CD4-positive, alpha-beta T cell treated with Interleukin-21 for 1 hour (primary cell): ENCODE measurements at regions not wholly inside any gene's neighbourhood (a gene's known extent, or its start where the extent isn't known, plus 50 kb on each side); places are given as distances from the start of the nearest gene placed in this dataset.

ENCODE experiments used
- DNase-seq: peaks from one replicate; pipeline ENCODE4 v3.0.0-alpha.2; 2020

- DNase-seq, result no peak
Measured at GRCh38 chr14:89625731-89626232, 208.7 kb upstream of the FOXN3 start.

- no peak for DNase-seq
Measured at GRCh38 chr14:89625244-89625713, 208.2 kb upstream of the FOXN3 start.

DNA sequence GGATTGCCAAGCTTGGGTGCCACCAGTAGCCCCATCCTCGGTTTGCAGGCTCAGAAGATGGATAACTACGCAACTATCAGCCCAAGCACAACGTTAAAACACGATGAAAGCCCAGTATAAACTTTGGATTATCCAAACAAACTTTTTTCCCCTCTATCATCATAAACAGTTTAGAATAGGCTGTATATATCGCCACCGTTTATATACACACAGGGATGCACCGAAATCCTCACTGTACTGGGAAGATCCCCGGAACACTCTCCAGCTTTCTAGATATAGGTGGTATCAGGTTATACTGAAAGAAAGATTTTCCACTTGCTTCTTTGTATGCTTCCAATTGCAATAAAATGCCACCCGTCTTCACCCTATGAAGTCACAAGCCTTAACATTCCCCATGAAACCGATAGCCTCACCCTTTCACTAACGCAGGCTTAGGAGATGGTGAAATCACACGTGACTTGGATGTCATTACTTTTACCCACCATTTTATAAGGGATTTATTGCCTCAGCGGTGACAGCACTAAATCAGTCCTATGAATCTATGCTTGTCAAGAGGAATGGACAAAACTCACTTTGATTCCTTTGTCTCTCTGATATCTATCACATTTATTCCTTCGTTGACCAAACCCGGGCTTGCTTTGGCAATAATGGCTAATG is 207.6 kb upstream of the FOXN3 start:
- no peak for DNase-seq

GRCh38 chr14:89621791-89622638 is 205.0 kb upstream of the FOXN3 start:
- no peak for DNase-seq

DNA sequence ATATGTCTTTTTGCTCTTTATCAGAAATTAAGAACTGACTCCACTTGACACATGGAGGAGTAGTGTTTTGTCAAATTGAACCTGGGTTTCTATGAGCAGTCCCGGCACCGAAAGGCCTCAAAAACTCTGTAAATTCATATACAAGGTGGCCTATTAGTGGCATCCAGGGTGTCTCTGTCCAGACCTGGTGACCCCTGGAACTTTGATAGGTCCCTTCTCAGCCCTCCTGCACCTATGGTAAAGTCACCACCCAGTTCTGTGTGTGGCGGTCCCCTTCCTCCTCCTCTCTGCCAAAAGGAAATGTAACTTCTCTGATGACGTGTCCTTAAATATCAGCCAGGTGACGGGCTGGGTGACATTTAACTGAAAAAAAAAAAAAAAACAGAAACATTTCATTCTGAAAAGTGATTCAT is 204.0 kb upstream of the FOXN3 start:
- peak; percentile 80 for DNase-seq

GRCh38 chr14:89620436-89620835 is 203.4 kb upstream of the FOXN3 start:
- DNase-seq, result peak; percentile 37

DNA sequence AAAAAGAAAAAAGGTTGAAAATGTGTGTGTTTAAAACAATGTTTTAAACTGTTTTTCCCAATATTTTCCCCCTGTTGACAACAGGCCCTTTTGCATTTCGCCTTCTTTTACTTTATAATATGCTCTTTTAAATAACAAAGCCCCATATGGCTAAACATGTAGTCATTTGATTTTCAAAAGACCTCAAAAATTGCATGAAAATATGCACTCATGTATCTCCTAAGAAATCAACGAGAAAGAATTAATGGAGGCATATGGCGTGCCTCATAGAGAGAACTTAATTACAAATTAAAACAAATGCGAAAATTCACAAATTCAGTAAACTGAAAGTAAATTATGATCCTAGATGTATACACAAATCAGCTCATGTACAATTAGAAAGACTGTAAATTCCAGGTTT is 202.6 kb upstream of the FOXN3 start:
- no peak for DNase-seq

DNA sequence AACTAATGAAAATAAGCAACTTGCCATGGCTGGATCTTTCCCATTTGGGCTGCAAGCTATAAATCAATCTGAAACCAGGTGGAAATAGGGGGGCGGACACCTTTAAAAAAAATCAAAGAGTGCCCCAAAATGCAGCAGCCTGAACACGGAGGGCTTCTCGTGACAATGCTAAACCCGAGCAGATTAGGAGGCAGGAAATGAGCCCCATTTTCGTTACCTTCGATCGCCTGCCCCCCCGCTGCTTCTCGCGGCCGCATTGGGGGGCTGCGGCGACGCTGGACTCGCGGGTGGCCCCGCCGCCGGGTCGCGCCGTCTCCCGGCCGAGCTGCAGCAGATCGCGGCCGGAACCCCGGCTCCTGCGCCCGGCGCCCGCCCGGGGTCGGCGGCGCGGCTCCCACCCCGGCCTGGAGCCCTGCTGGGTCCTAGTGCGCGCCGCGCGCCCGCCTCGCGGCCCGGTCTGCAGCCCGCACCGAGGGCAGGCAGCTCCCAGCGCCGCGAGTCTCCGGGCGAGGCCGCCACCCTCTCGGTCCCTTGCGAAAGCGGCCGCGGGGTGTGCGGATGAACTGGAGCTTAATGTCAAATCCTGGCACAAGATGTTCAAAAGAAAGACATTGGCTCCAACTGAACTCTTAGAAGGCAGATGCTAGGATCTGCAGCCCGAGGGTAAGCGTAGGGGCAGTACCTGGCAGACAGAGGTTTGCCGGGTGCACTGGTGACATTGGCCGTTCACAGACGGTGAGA is 201.9 kb upstream of the FOXN3 start:
- peak; percentile 75 for DNase-seq

DNA sequence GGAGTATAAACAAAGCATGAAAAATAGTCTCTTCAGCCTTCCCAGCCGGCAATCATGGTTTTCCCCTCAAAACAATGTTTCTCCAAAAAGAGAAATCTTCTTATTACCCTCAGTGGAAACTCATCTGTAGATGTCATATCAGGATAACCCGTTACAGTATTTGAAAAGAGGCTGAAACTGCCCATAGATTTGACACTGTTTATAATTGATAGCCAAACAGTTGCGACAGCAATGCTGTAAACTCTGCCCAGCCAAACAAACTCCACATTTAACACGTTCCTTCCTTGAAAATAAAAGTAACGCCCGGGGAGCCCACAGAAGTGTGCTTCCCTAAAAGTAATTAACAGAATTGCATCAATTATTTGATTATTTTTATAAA is 201.3 kb upstream of the FOXN3 start:
- DNase-seq, result peak; percentile 52

DNA sequence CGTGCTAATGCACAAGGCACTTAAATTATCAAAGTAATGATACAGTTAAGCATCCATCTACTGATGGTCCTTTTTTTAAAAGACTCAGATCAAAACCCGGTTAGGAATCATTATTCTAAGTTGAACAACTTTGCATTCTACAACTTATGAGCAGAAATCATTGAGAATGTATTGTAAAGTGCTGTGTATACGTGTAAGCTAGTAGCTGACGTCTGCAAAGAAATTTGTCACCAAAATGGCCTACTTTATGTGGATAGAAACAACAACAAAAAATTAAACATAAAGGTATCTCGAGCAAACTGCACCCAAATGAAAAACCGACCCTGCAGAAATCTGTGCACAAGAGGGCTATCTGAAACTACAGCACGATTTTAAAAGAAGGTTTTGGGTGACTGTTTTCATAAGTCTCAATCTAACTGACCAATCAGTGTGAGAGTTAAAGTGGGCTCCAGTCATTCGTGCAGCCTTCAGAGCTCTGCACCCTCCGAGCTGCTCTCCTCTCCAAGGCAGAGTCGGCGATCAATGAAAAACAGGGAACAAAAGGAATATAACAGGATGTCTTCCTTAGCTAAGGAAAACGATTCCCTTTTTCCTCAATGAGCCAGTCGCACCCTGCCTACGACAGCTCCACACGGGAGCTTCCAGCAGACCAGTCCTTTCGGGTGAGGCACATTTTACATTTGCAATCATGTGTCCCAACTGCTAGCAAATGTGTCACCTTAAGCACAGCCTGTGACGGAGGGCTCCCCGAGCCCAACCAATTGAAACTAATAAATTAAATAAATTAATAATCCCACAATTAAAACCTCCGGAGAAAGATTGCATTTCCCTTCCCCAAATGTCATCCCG is 200.7 kb upstream of the FOXN3 start:
- peak; percentile 56 for DNase-seq

DNA sequence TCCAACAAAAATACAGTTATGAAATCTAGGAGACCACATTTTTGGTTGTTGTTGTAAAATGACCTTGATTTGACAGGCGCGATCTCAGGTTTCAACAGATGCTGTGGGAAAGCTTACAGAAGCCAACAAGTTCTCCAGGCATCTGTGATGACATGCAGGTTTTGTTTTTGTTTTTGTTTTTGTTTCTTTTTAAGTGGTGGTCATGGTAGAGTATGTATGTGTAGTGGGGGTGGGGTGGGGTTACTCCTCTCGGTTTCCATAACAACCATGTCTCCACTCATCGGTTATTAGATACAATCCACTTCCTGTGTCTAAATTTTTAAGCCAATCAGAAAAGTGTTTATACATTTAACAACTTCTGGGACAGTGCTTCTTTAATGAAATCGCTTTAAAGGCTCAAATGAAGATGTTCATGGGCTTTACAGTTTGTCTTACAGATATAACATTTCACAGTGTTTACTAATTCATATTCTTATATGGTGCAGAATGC is 199.9 kb upstream of the FOXN3 start:
- DNase-seq, result peak; percentile 89

GRCh38 chr14:89616425-89616824 is 199.4 kb upstream of the FOXN3 start:
- no peak for DNase-seq

- DNase-seq, result no peak
Measured at GRCh38 chr14:89615421-89615820, 198.4 kb upstream of the FOXN3 start.

- DNase-seq, result no peak
Measured at GRCh38 chr14:89614009-89614691, 197.1 kb upstream of the FOXN3 start.

- no peak for DNase-seq
Measured at GRCh38 chr14:89613260-89614008, 196.4 kb upstream of the FOXN3 start.

- DNase-seq, result no peak
Measured at GRCh38 chr14:89609500-89610100, 192.6 kb upstream of the FOXN3 start.

GRCh38 chr14:89607453-89607852 is 190.4 kb upstream of the FOXN3 start:
- DNase-seq, result no peak

GRCh38 chr14:89603938-89604480 is 187.0 kb upstream of the FOXN3 start:
- no peak for DNase-seq

- no peak for DNase-seq
Measured at GRCh38 chr14:89600950-89601826, 184.2 kb upstream of the FOXN3 start.
